KBM-7 (cell line): ENCODE measurements at regions not wholly inside any gene's neighbourhood (a gene's known extent, or its start where the extent isn't known, plus 50 kb on each side); places are given as distances from the start of the nearest gene placed in this dataset.
"Not testable (repeated sequence)": the region's sequence is repeated elsewhere in the genome, so short reads cannot be mapped to it uniquely, and the experiment has no call there.

Experiments used
- DNase-seq: peaks from one replicate; pipeline ENCODE4 v3.0.0-alpha.2; 2015
- in situ Hi-C: fragments of 300-500 bp; cut with MboI; formaldehyde crosslinking; loops from 2 replicates; pipeline ENCODE4 v1.14.3; 2020; ENCODE audit warnings: low sequenced_read_pairs, low pct_unique_long_range_greater_than_20kb, mixed read lengths

DNA sequence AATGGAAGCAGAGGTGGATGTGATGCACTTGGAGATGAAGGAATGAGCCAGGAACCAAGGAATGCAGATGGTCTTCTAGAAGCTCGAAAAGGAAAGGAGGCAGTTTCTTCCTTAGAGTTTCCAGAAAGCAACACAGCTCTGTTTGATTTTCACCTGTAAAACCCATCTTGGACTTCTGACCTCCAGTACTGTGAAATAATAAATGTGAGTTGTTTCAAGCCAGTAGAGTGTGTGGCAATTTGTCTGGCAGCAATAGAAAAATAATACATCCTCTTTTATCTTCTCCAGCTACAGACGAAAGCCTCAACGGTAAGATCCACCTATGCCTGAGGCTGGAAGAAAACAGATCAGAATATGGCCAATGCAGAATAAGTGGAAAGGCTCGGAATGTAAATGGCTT, 199.7 kb downstream of the HINT1 start:
- DNase-seq = no peak
- in situ Hi-C loops = no loop called here

GRCh38 chr5:130964231-130965202, 200.5 kb downstream of the HINT1 start:
- in situ Hi-C loops = no loop called here
- DNase-seq = no peak

- in situ Hi-C loops = no loop called here
- DNase-seq = no peak
Observed at GRCh38 chr5:130963798-130964197, 201.3 kb downstream of the HINT1 start.

- DNase-seq = no peak
- in situ Hi-C loops = no loop called here
Observed at GRCh38 chr5:130957151-130957550, 207.9 kb downstream of the HINT1 start.

DNA sequence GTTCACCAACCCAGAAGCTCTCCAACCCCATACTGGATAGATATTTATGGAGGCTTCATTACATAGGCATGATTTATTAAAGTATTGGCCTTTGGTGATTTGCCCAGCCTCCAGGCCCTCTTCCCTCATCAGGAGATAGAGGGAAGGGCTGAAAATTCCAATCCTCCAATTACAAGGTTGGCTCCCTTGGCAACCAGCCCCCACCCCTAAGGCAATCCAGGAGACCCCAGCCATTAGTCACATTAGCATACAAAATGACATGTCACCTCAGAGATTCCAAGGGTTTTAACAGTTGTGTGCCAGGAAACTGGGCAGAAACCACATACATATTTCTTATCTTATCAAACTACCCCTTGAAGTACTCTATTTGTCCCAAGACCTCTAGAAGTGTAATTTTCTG, 210.0 kb downstream of the HINT1 start:
- DNase-seq = no peak
- in situ Hi-C loops = no loop called here

DNA sequence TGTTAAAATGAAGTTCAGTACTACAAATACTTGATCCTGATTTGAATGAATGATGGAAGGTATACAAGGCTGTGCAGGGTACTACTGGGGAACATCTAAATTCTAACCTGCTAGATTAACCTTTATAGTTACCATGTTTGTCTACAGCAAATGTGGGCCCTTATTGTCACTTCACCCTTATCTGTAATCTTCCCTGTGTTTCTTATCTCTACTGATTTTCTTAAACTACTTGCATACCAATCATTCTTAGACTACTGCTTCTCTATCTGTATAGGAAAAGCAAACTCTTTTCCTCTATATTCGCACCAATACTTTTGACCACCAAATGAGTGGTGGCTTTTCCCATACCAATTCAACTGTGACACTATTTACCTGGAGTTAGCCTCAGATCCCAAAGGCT, 210.7 kb downstream of the HINT1 start:
- in situ Hi-C loops = no loop called here
- DNase-seq = no peak

GRCh38 chr5:130939059-130939458, 226.0 kb downstream of the HINT1 start:
- in situ Hi-C loops = no loop called here
- no peak for DNase-seq

- no peak for DNase-seq
- in situ Hi-C loops = no loop called here
Observed at GRCh38 chr5:130937046-130937445, 228.0 kb downstream of the HINT1 start.

DNA sequence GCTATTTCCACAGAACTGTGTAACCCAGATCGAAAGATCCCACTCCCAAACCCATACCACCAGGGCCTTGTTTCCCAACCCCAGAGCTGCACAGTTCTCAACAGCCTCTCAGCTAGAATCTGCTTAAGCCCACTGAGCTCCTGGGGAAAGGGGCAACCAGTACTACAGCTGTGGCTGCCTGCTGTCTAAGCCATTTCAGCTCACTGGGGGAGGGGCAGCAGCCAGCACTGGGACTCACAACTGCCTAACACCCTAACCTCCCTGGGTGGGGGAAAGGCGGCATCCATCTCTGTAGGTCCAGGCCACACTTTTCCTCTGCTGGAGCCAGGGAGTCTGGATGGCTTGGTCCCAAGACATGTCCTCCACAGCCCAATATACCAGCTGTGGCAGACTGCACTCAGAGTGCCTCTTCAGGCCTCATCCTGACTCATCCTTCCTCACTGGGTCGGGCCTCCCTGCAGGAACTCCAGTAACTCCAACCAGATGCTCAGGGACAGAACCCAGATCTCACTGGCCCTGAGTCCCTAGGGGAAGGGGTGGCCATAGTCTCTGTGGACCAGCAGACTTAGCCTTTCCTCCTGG, 241.4 kb downstream of the HINT1 start:
- in situ Hi-C loops = no loop called here
- DNase-seq = no peak

- DNase-seq = no peak
- in situ Hi-C loops = no loop called here
Observed at GRCh38 chr5:130912088-130912487, 253.0 kb downstream of the HINT1 start.

- in situ Hi-C loops = no loop called here
- DNase-seq = no peak
Observed at GRCh38 chr5:130908186-130908585, 256.9 kb downstream of the HINT1 start.

DNA sequence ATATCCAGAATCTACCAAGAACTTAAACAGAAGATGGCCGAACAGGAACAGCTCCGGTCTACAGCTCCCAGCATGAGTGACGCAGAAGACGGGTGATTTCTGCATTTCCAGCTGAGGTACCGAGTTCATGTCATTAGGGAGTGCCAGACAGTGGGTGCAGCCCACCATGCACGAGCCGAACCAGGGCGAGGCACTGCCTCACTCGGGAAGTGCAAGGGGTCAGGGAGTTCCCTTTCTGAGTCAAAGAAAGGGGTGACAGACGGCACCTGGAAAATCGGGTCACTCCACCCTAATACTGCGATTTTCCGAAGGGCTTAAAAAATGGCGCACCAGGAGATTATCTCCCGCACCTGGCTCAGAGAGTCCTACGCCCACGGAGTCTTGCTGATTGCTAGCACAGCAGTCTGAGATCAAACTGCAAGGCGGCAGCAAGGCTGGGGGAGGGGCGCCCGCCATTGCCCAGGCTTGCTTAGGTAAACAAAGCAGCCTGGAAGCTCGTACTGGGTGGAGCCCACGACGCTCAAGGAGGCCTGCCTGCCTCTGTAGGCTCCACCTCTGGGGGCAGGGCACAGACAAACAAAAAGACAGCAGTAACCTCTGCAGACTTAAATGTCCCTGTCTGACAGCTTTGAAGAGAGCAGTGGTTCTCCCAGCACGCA, 267.4 kb downstream of the HINT1 start:
- in situ Hi-C loops = loop anchor here (25.0 kb wide), 1 partner anchor 215 kb away; no protein-coding TSS in a partner anchor
- DNase-seq = not testable (repeated sequence)

DNA sequence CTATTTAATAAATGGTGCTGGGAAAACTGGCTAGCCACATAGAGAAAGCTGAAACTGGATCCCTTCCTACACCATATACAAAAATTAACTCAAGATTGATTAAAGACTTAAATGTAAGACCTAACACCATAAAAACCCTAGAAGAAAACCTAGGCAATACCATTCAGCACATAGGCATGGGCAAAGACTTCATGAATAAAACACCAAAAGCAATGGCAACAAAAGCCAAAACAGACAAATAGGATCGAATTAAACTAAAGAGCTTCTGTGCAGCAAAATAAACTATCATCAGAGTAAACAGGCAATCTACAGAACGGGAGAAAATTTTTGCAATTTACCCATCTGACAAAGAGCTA, 267.9 kb downstream of the HINT1 start:
- in situ Hi-C loops = loop anchor here (25.0 kb wide), 1 partner anchor 215 kb away; no protein-coding TSS in a partner anchor
- DNase-seq = not testable (repeated sequence)

GRCh38 chr5:130896636-130897035, 268.4 kb downstream of the HINT1 start:
- in situ Hi-C loops = loop anchor here (25.0 kb wide), 1 partner anchor 216 kb away; no protein-coding TSS in a partner anchor
- DNase-seq = no peak

GRCh38 chr5:130893006-130893405, 272.1 kb downstream of the HINT1 start:
- in situ Hi-C loops = loop anchor here (25.0 kb wide), 1 partner anchor 219 kb away; no protein-coding TSS in a partner anchor
- DNase-seq = no peak

DNA sequence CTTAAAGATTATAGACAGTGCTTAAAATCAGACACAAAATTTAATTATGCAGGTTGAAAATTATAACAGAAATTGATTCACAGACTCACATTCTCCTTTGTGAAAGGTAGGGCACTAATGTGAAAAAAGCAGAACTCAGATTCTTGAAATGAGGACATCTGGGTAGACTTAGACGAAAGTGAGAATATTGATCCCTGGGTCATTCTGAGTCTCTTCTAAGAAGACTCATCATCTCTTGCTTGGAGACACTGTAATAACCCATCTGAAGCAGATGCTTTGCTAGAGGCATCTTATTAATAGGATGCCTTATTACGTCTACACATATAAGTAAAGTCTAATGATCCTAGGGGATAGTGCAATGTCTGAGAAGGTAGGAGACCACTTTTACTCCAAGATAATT, 274.4 kb downstream of the HINT1 start:
- in situ Hi-C loops = loop anchor here (25.0 kb wide), 1 partner anchor 222 kb away; no protein-coding TSS in a partner anchor
- DNase-seq = no peak

GRCh38 chr5:130885691-130886090, 279.4 kb downstream of the HINT1 start:
- in situ Hi-C loops = loop anchor here (25.0 kb wide), 1 partner anchor 227 kb away; no protein-coding TSS in a partner anchor
- no peak for DNase-seq

GRCh38 chr5:130885027-130885426, 280.0 kb downstream of the HINT1 start:
- no peak for DNase-seq
- in situ Hi-C loops = loop anchor here (25.0 kb wide), 1 partner anchor 227 kb away; no protein-coding TSS in a partner anchor

- in situ Hi-C loops = loop anchor here (25.0 kb wide), 1 partner anchor 228 kb away; no protein-coding TSS in a partner anchor
- no peak for DNase-seq
Observed at GRCh38 chr5:130884023-130884422, 281.0 kb downstream of the HINT1 start.
